ACC112 (cell line): ENCODE measurements at regions not wholly inside any gene's neighbourhood (a gene's known extent, or its start where the extent isn't known, plus 50 kb on each side); places are given as distances from the start of the nearest gene placed in this dataset.
"Not testable (repeated sequence)": the region's sequence is repeated elsewhere in the genome, so short reads cannot be mapped to it uniquely, and the experiment has no call there.

Source experiments
- H2AFZ ChIP-seq: fragments of 200-600 bp; sonication (generic); one replicate; pipeline ENCODE4 v1.6.0; 2017; ENCODE audit warnings: antibody characterized with exemption, low read length; ENCODE audit not compliant: unreplicated experiment
- H3K27ac ChIP-seq: fragments of 200-600 bp; sonication (generic); 2 replicates; pipeline ENCODE4 v1.5.1; 2014; ENCODE audit warnings: low read depth, mild to moderate bottlenecking, antibody characterized with exemption, low read length, moderate library complexity
- H3K27me3 ChIP-seq: fragments of 200-600 bp; sonication (generic); 2 replicates; pipeline ENCODE4 v1.6.1; 2014; ENCODE audit warnings: mild to moderate bottlenecking, antibody characterized with exemption, low read length, moderate library complexity, mixed read lengths; ENCODE audit not compliant: insufficient read depth
- H3K36me3 ChIP-seq: fragments of 200-600 bp; sonication (generic); 2 replicates; pipeline ENCODE4 v1.6.1; 2016; ENCODE audit warnings: mild to moderate bottlenecking, antibody characterized with exemption, low read length, moderate library complexity, mixed read lengths; ENCODE audit not compliant: insufficient read depth
- H3K4me1 ChIP-seq: fragments of 200-600 bp; sonication (generic); one replicate; pipeline ENCODE4 v1.6.1; 2016; ENCODE audit warnings: low read length, mixed read lengths; ENCODE audit not compliant: insufficient read depth, unreplicated experiment, control insufficient read depth
- H3K4me3 ChIP-seq: fragments of 200-600 bp; sonication (generic); 2 replicates; pipeline ENCODE4 v1.5.1; 2014; ENCODE audit warnings: mild to moderate bottlenecking, low read depth, low read length
- H3K79me2 ChIP-seq: fragments of 200-600 bp; sonication (generic); one replicate; pipeline ENCODE4 v1.6.0; 2016; ENCODE audit warnings: low read length; ENCODE audit not compliant: control insufficient read depth, unreplicated experiment, insufficient read depth

DNA sequence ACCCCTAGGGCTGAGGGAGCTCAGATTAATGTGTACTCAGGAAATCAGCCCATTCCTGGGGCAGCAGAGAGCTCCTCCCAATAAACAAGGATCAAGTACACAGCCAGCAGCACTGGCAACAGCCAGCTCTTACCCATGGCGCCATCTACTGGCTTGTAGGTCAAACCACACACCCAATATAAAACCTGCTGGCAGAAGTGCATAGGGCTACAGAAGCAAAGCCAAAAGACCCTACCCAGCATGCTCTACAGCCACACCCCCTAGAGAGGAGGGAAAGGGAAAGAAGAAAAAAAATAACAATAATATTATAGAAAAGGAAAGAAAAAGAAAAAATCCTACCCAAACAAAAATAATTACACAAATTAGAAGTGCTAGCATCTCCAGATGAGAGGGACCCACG, 127.5 kb upstream of the PABPC3 start:
- not testable (repeated sequence) for H3K79me2 ChIP-seq, H3K36me3 ChIP-seq, H3K27me3 ChIP-seq, H3K4me1 ChIP-seq, H3K27ac ChIP-seq
- H3K4me3 ChIP-seq: peak overlapping the region; percentile 75
- H2AFZ ChIP-seq: peak overlapping the region; percentile 60

DNA sequence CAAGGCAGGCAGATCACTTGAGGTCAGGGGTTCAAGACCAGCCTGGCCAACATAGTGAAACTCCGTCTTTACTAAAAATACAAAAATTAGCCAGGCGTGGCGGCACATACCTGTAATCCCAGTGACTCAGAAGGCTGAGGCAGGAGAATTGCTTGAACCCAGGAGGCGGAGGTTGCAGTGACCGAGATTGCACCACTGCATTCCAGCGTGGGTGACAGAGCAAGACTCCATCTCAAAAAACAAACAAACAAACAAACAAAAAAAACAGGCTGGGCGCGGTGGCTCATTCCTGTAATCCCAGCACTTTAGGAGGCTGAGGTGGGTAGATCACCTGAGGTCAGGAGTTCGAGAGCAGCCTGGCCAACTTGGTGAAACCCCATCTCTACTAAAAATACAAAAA, 122.8 kb upstream of the PABPC3 start:
- H3K36me3 ChIP-seq, H3K27ac ChIP-seq, H3K4me3 ChIP-seq, H2AFZ ChIP-seq, H3K4me1 ChIP-seq, H3K79me2 ChIP-seq, H3K27me3 ChIP-seq: not testable (repeated sequence)

DNA sequence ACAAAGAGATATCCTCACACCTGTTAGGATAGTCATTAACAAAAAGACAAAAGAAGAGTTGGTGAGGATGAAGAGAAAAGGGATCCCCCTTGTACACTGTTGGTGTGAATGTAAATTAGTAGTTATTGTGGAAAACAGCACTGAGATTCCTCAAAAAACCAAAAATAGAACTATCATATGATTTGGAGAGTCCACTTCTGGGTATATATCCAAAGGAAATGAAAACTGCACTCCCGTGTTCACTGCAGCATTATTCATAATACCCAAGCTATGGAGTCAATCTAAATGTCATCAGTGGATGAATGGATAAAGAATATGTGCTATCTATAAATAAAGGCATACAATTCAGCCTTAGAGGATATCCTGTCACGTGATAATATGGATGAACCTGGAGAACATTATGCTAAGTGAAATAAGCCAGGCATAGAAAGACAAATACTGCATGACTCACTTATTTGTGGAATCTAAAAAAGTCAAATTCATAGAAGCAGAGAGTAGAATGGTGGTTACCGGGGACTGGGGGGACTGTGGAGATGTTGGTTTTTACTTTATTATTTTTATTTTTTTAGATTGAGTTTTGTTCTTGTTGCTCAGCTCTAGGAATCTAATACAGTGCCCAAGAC, 114.6 kb upstream of the PABPC3 start:
- not testable (repeated sequence) for H3K36me3 ChIP-seq, H2AFZ ChIP-seq, H3K79me2 ChIP-seq, H3K4me1 ChIP-seq, H3K27ac ChIP-seq, H3K4me3 ChIP-seq
- peaks cover 29% of the 10 kb centered on the region for H3K27me3 ChIP-seq

DNA sequence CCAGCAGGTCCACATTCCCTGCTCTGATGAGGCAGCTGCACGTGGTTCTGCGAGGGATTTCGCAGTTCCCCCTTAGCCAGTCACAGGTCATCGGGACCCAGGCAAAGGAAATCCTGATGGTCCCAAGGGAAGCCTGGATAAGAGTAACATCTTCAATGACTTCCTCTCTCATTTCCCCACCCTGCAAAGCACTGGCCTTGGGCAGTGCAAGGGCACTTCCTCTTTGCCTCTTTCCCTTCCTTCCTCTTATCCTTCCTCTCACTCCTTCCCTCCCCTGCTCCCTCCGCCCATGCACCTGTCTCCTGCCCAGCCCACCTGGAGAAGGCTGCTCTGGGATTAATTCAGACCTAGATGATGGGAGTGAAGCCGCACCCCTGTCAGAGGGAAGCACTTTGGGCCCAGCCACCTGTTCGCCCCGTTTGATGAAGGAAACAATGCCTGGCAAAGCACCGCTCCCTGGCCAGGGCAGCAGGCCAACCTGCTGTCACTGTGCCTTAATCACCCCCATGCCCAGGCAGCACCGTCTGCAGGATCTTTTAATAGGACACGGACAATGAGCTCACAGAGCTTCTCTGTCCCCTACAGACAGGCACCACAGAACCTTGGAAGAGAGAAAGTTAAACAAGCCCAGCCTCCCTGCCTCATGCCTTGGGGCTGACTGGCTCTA, 113.5 kb upstream of the PABPC3 start:
- Histone ChIP-seq H3K27ac (no peak overlapping the region), H3K4me1 (no peaks in the 10 kb centered on the region), H3K4me3 (no peak overlapping the region), H3K36me3 (no peaks in the 10 kb centered on the region), H2AFZ (no peak overlapping the region), H3K79me2 (no peaks in the 10 kb centered on the region), H3K27me3 (peaks cover 37% of the 10 kb centered on the region)

DNA sequence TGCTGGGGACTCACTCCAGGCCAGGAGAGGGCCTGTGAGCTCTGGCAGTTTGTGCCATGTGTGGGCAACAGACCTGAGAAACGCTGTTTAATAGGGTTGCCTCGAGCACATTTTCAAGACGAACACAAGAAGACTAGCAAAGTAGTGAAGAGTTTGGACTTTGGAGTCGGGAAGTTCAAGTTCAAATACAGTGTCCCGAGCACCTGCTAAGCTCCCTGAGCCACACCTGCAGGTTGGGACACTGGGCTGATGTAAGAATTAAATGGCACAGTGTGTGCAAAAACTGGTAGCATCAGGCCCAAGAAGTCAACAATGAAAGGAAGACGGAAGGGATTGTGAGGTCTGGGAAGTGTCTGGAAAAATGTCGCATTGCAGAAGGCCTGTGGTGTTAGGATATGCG, 112.8 kb upstream of the PABPC3 start:
- H3K4me3 ChIP-seq: no peak overlapping the region
- H3K27me3 ChIP-seq: peaks cover 42% of the 10 kb centered on the region
- H3K4me1 ChIP-seq: no peaks in the 10 kb centered on the region
- H3K27ac ChIP-seq: no peak overlapping the region
- H3K79me2 ChIP-seq: no peaks in the 10 kb centered on the region
- H2AFZ ChIP-seq: no peak overlapping the region
- no peaks in the 10 kb centered on the region for H3K36me3 ChIP-seq

DNA sequence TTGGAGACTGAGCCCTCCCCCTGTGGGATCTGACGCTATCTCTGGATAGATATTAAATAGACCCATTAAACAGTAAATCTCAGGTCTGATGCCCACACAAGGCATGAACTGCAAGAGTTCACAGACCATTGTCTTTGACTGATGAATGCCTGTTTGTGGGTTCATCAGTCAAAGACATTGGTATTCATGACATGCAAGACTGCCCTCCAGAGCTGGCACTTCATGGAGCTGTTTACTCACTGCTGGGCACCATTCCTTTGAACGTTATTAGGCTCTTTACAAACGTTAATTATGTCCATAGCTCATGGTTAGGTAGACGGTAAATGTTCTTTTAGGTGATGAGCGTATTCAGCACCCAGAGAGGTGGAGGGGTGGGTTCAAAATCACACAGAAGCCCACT, 111.8 kb upstream of the PABPC3 start:
- H3K36me3 ChIP-seq: no peaks in the 10 kb centered on the region
- no peak overlapping the region for H3K27ac ChIP-seq
- H3K79me2 ChIP-seq: no peaks in the 10 kb centered on the region
- H2AFZ ChIP-seq: no peak overlapping the region
- H3K4me1 ChIP-seq: peaks cover 4% of the 10 kb centered on the region
- peaks cover 48% of the 10 kb centered on the region for H3K27me3 ChIP-seq
- H3K4me3 ChIP-seq: no peak overlapping the region

DNA sequence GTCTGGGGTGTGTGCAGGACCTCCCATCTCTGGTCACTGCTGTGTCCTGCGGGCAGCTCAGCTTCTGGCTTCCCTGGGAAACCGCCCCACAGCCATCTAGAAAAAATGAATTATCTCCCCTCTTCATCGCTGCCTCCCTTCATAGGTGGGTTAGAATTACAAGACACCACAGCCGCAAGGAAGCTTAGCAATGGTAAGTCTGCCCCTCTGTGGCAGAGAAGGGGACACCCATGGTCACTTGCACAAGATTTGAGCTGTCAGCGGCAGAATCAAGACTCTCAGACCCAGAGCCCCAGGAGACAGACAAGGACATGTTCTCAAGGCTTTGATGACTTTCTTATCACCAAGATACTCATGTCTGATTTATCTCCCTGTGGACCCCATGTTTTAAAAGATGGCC, 110.8 kb upstream of the PABPC3 start:
- Histone ChIP-seq H2AFZ (no peak overlapping the region), H3K4me1 (peaks cover 4% of the 10 kb centered on the region), H3K36me3 (no peaks in the 10 kb centered on the region), H3K27ac (no peak overlapping the region), H3K4me3 (no peak overlapping the region), H3K27me3 (peaks cover 48% of the 10 kb centered on the region), H3K79me2 (no peaks in the 10 kb centered on the region)

DNA sequence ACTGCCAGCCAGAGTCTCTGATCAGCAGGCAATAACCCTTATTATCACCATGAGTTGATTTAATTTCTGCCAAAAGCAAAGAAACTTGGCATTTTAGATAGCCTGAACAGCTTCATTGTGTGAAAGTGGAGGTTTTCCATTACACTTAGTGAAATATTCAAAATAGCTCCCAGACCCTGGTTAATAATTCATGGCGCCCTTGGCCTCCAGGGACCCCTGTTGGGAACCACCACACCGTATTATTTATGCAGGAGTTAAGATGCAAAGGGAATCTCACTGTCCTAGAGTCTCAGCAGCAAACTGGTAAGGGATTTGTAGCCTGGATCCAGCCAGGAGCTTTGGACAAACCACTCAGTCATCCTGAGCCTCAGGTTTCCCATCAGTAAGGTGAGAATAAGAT, 110.0 kb upstream of the PABPC3 start:
- no peak overlapping the region for H2AFZ ChIP-seq
- no peak overlapping the region for H3K27ac ChIP-seq
- H3K27me3 ChIP-seq: peaks cover 48% of the 10 kb centered on the region
- H3K36me3 ChIP-seq: no peaks in the 10 kb centered on the region
- H3K79me2 ChIP-seq: no peaks in the 10 kb centered on the region
- H3K4me3 ChIP-seq: no peak overlapping the region
- H3K4me1 ChIP-seq: peaks cover 4% of the 10 kb centered on the region

DNA sequence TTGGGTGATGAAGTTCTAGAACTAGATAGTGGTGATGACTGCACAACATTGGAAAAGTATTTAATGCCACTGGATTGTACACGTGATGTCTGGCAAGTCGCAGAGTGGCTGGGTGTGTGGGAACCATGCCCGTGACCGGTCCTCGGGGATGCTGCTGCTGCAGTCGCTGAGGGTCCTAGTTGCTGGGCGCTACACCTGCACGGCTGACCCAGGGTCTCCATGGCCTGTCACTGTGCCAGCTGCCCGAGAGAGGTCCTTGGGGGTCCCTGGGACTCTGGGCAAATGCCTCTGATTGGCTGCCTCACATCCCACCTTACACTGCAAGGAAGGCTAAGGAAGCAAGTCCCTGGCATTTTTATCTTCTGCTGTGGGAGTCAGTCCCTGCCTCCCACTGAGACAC, 109.1 kb upstream of the PABPC3 start:
- Histone ChIP-seq H2AFZ (no peak overlapping the region), H3K4me3 (no peak overlapping the region), H3K79me2 (no peaks in the 10 kb centered on the region), H3K27ac (no peak overlapping the region), H3K4me1 (peaks cover 4% of the 10 kb centered on the region), H3K27me3 (peaks cover 55% of the 10 kb centered on the region), H3K36me3 (no peaks in the 10 kb centered on the region)

DNA sequence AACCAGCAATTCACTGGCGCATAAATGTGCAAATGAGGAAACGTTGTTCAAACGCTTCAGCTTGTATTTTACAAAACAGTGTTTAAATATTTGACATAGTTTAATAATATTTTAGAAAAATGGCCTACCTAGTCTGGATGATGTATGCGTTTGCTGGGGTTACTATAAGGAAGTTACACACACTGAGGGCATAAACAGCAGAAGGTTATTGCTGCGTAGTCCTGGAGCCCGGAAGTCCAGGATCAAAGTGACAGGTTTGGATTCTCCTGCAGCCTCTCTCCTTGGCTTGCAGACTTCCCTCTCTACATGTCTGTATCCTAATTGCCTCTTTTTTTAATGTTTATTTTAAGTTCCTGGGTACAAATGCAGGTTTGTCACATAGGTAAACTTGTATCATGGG, 106.0 kb upstream of the PABPC3 start:
- not testable (repeated sequence) for H3K4me3 ChIP-seq, H3K4me1 ChIP-seq, H3K36me3 ChIP-seq, H3K79me2 ChIP-seq, H3K27ac ChIP-seq, H2AFZ ChIP-seq
- peaks cover 64% of the 10 kb centered on the region for H3K27me3 ChIP-seq

DNA sequence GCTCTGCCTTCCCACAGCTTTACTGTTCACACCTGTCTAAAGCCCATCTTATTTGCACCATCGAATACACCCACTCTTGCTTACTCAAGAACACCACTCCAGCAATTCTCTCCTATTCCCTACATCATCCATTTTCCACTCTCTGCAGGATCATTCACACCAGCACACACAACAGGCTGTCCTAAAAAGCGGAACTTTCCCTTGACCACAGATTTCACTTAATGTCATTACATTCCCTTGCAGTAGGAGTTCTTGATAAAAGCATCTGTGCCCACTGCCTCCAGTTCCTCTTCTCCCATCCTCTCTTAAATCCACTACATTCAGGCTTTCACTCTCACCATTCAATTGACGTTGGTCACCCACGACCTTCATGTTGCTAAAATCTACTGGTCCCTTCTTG, 103.0 kb upstream of the PABPC3 start:
- not testable (repeated sequence) for H3K27ac ChIP-seq, H2AFZ ChIP-seq, H3K36me3 ChIP-seq, H3K4me3 ChIP-seq, H3K4me1 ChIP-seq, H3K79me2 ChIP-seq
- H3K27me3 ChIP-seq: peaks cover 38% of the 10 kb centered on the region
